NCI-H2227 (cell line): ENCODE measurements at regions not wholly inside any gene's neighbourhood (a gene's known extent, or its start where the extent isn't known, plus 50 kb on each side); places are given as distances from the start of the nearest gene placed in this dataset.
"Not testable (repeated sequence)": the region's sequence is repeated elsewhere in the genome, so short reads cannot be mapped to it uniquely, and the experiment has no call there.

Experiments
- DNase-seq: peaks from one replicate; lab custom pipeline; 2025; ENCODE audit not compliant: unreplicated experiment; lab: John Stamatoyannopoulos, UW

GRCh38 chr6:151154418-151154817, 85.3 kb upstream of the AKAP12 start:
- DNase-seq: no peak

- DNase-seq: no peak
Observed at GRCh38 chr6:151155095-151155494, 84.7 kb upstream of the AKAP12 start.

- peak; percentile 56 for DNase-seq
Observed at GRCh38 chr6:151160929-151161757, 78.6 kb upstream of the AKAP12 start.

GRCh38 chr6:151164383-151164782, 75.4 kb upstream of the AKAP12 start:
- DNase-seq: no peak

GRCh38 chr6:151166180-151166579, 73.6 kb upstream of the AKAP12 start:
- DNase-seq: no peak

- no peak for DNase-seq
Observed at GRCh38 chr6:151167034-151167433, 72.7 kb upstream of the AKAP12 start.

- no peak for DNase-seq
Observed at GRCh38 chr6:151170622-151171246, 69.0 kb upstream of the AKAP12 start.

GRCh38 chr6:151172751-151173150, 67.0 kb upstream of the AKAP12 start:
- no peak for DNase-seq

GRCh38 chr6:151175662-151176445, 63.9 kb upstream of the AKAP12 start:
- no peak for DNase-seq

- DNase-seq: no peak
Observed at GRCh38 chr6:151176911-151177770, 62.6 kb upstream of the AKAP12 start.

- no peak for DNase-seq
Observed at GRCh38 chr6:151178373-151178772, 61.4 kb upstream of the AKAP12 start.

- DNase-seq: no peak
Observed at GRCh38 chr6:151179321-151179720, 60.4 kb upstream of the AKAP12 start.

GRCh38 chr6:151180330-151181048, 59.3 kb upstream of the AKAP12 start:
- DNase-seq: no peak

GRCh38 chr6:151181706-151182363, 57.9 kb upstream of the AKAP12 start:
- no peak for DNase-seq

GRCh38 chr6:151182958-151183357, 56.8 kb upstream of the AKAP12 start:
- DNase-seq: not testable (repeated sequence)

GRCh38 chr6:151185148-151185547, 54.6 kb upstream of the AKAP12 start:
- no peak for DNase-seq

GRCh38 chr6:151186306-151186705, 53.5 kb upstream of the AKAP12 start:
- DNase-seq: peak; percentile 3

GRCh38 chr6:151186804-151187330, 52.9 kb upstream of the AKAP12 start:
- no peak for DNase-seq
